22Rv1 (cell line): ENCODE measurements at regions not wholly inside any gene's neighbourhood (a gene's known extent, or its start where the extent isn't known, plus 50 kb on each side); places are given as distances from the start of the nearest gene placed in this dataset.

Experiments
- CTCF ChIP-seq: fragments of 450-650 bp; IDR thresholded peaks from 2 replicates; pipeline ENCODE4 v1.5.1; 2017; ENCODE audit warnings: mild to moderate bottlenecking
- ZFX ChIP-seq: fragments of 450-650 bp; IDR thresholded peaks from 2 replicates; pipeline ENCODE4 v1.6.1; 2017; ENCODE audit warnings: antibody characterized with exemption, borderline replicate concordance

- no peak for TF ChIP-seq CTCF
- TF ChIP-seq ZFX = no peak
Observed at GRCh38 chr2:190121305-190121704, 58.8 kb upstream of the MSTN start.
